ENCODE measurements at regions not wholly inside any gene's neighbourhood (a gene's known extent, or its start where the extent isn't known, plus 50 kb on each side); places are given as distances from the start of the nearest gene placed in this dataset.
"Not testable (repeated sequence)": the region's sequence is repeated elsewhere in the genome, so short reads cannot be mapped to it uniquely, and the experiment has no call there.

DNA sequence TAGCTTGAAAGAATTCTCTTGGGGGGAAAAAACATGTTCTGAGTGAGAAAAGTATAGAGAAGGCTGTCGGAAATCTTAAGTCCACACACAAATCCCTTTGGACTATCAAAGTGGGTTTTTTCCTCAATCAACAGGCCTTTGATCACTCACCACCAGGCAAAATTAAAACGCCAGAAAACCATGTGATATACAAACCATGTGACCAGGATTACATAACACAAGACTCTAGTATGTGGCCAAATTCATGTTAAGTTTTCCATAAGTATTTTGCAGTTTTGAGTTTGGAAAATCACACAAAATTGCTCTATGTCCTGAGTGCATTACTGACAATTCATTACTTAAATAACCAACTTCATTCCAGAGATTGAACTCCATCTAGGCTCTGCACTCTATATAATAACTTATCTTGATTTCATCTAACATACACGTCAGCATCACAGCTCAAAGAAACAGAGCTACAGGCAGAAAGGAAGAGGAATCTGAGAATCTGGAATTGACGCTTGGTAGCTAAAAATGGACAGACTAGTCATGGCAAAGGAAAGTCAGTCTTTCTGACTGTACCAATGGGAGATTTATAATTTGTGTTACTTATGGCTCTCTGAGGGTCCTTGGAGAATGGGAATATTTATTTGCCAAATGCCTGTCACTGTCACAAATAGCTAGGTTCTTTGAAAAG, 383.5 kb downstream of the SFMBT2 start:
- DNase-seq: no peak

DNA sequence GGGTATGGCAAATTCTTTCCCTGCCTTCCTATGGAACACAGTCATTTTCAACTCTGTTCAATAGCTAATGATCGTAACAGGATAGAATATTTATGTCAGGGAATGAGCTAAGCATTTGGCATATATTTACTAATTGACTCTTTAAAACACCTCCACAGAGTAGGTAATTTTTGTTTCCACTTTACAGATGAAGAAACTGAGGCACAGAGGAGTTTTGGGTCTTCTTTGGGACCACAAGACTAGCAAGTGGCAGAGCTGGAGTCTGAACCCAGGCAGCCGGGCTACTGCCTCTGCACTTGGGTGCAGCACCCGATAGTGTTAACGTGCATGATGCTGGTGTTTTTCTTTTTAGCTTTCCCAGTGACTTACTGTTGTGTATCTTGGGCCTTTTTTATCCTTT, 384.0 kb downstream of the SFMBT2 start:
- no peak for DNase-seq

DNA sequence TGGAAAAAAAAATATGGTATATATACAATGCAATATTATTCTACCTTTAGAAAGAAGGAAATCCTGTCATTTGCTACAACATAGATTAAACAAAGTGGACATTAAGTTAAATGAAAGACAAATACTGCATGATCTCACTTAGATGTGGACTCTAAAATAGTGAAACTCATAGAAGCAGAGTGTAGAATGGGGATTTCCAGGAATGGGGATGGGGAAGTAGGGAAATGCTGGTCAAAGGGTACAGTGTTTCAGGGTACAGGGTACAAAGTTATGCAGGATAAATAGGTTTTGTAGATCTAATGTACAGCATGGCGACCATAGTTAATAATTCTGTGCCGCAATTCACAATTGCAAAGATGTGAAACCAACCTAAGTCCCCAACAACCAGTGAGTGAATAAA, 385.5 kb downstream of the SFMBT2 start:
- DNase-seq: peak; percentile 59 to 79 (median 71)

DNA sequence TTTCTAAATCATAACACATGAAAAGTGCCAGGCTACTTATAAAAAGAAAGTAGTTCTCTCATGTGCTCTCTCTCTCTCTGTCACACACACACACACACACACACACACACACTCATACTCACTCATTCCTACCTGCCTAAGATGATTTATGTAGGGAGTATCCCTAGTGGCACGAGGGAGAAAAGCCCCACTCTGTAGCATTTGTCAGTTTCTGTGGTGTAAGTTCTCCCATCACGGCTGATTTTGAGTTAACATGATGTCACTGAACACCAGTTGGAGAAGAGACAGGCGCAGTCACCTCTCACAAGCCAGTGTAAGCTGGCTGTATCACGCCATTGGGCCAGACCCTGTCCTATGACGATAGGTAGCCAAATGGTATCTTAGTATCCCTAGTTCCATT, 395.4 kb downstream of the SFMBT2 start:
- DNase-seq: no peak

DNA sequence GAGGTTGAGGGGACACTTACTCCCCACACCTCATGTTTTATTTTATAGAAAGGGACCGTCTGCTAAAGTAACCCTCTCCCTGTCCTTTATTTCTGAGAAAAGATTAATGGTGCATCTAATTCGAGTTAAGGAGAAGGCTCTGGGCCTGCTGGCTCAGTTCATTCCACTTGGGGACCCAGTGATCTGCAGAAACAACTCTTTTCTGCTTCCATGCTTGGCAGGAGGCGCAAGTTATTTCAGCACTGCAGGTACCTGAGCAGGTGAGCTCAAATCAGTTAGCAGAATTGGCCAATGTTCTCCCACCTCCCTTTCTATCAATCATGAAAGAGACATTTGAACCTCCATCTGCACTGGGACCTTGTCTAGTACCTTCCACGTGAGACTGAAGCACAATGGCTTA, 396.1 kb downstream of the SFMBT2 start:
- DNase-seq: no peak

DNA sequence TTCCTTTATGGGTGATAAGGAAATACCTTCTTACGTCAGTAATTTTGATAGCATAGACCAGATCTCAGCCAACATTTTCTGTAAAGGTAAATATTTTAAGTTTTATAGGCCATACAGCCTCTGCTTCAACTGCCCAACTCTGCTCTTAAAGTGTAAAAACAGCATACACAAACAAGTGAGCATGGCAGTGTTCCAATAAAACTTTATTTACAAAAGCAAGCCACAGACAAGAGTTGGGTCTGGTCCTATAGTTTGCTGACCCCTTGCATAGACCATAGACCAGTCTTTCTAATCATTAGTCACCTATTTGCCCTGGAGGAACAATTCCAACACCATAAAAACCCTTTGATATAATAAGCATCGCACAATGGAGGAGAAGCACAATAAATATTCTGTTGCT, 398.8 kb downstream of the SFMBT2 start:
- DNase-seq: no peak

DNA sequence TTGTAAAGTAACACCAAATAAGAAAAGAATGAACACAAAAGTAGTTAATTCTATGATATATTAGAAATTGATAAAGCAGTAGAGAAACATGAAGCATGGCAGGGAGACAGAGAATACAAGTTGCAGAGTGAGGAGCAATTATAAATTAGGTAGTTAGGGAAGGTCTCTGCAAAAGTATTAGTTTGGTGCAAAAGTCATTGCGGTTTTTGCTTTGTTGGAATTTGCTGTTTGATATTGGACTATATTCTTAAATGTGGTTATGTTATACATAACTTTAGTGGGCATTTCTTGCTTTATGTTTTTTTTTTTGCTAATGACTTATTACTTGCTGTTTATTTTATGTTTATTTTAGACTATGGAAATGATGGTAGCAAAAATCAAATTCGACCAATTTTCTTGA, 402.2 kb downstream of the SFMBT2 start:
- no peak for DNase-seq

DNA sequence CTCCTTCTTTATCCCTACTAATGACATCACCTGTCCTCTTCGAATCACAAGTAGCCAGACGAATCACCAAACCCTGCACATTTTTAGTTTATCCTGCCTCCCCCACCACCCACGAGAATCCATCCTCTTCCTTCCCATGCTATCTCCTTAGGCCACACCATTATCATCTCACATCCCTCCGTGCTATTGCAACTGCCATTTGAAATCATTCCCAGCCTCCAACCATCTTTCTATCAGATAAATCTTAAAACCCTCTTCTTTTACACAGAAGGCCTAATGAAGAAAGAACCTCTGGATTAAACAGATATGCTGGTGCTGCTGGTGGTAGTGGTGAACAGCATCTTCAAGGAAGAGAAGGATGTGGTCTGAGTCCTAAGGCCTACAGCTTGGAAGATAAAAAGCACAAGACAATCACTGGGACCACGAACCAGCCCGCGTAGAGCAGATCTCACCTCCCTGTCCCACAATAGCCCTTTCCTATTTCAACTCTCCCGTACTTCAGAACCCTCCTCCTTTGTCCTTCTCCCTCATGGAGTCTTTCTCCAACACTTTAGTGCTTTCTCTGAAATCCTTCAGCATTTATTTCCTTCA, 403.1 kb downstream of the SFMBT2 start:
- DNase-seq: no peak

DNA sequence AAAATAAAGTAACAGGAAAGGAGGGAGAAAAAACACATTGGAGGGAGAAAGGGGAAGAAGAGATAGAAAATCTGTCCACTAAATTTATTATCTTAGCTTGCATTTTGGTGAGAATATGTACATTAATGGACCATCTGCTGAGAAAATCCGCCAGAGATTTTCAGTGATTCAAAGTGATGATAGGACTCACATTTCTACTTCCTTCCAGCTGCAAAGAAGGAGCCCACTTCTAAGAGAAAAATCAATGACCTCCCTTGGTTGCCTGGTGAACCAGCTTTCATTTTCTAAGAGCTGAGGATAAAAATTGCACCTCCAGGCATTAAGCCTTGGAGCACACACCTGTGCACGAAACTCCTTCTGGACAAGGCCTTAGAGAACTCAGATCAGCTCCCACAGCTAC, 404.3 kb downstream of the SFMBT2 start:
- DNase-seq: no peak

DNA sequence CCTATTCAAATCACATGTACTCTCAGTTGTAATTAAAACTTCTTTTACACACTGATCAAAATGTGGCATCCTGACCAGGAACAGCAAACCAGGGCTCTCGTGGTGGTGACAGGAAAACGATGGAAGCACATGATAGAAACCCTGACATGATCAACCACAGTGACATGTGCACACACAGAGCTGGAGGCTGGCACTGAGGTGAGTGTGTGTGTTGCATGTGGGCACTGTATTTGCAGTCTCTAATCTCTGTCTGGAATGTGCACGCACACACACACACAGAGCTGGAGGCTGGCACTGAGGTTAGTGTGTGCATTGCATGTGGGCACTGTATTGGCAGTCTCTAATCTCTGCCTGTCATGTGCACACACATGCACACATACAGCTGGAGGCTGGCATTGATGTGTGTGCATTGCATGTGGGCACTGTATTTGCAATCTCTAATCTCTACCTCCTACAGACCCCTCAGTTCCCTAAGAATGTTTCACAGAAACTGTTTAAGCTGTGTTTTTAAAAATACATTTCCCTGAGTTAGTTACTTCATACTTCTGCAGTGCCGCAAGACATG, 406.9 kb downstream of the SFMBT2 start:
- DNase-seq: no peak

DNA sequence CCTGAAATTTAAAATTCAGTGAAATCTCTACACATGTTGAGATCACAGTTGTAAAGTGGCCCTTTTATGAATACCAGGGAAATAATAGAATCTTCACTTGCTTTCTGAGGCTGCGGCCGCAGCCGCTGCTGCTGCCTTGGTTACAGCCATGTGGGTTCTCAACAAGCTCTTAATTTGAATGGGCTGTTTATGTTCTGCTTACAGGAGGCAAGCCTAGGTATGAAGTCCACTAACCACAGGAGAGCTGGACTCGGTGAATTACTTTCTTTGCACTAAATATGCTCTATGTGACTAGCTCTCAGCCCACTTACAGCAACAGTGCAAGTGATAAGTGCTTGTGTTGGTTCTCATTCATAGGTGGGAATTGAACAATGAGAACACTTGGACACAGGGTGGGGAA, 410.8 kb downstream of the SFMBT2 start:
- DNase-seq: no peak

DNA sequence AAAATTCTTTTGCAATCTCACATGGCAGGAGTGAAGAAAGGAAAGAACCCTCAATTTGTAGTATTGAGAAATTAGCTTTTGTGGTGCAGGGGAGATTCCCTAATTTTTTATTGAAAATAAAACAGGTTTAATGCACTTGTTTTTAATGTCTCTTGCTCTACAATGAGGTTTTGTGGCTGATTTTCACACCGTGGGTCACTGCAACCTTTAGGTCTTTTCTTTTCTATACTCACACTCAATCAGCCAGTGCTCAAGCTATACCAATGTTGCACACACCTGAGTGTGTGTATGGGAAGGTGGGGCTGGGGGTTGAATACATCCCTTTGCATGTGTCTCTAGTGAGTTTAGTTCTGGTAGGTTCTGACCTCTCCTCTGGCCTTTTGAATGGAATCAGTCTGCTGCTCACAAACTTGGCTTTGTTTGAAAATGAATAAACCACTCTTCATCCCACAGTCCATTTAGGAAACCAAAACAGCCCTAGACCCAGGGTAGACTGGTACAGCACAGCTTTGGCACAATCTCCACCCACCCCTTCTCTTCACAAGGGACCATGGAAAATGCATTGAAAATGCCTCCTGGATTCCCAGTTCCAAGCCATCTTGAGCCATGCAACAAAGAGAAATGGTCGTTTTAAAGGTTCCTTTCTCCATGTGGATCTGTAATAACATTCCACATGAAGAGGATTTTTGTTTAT, 411.5 kb downstream of the SFMBT2 start:
- no peak for DNase-seq

DNA sequence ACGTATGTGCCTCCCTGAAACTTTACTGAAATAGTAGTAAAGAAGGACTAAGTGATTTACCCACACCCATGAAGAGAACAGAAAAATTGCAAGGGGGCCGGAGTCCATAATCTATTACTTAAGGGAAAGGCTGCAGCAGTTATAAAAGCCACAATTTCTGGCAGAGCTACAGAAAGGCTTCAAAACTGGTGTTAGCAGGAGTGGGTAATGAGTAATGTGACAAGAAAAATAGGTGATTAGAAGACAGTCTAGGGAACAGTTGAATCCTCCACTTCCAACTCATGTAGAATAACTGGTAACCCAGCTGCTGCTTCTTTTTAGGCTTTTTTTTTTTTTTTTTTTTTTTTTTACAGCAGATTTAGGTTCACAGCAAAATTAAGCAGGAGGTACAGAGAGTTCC, 413.3 kb downstream of the SFMBT2 start:
- DNase-seq: no peak

DNA sequence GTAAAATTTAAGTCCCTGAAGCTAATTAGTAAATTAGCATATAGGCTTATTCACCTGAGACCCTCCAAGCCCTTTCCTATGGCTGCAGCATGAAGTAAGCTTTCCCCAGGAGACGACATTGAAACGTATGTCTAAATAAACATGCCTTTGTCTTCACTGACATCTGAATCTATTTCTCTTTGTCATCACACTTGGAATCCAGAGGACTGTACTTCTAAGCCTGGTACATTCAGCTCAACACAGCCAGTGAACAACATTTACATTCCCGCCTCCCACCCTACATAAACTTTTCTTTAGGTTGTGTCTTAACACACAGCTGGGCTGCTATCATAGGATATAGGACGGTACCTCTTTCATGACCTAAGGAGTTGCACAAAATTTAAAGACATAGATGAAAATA, 414.4 kb downstream of the SFMBT2 start:
- DNase-seq: no peak

DNA sequence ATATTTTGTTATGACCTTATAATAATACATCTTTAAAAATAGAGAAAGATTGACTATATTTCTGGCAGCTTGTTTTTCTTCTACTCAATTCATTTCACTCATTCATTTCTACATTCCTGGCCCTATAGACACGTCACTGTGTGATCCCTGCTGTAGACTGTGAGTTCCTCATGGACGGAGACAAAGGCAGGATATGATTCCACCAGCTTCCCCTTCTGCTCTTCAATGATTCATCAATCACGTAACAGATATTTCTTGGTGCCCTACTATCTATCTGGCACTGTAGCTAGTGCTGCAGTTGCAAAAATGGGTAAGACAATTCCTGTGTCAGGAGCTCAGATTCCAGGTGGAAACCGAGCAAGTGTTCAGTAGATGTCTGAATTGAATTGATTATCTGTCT, 415.0 kb downstream of the SFMBT2 start:
- DNase-seq: peak; percentile 75 to 89 (median 87)

DNA sequence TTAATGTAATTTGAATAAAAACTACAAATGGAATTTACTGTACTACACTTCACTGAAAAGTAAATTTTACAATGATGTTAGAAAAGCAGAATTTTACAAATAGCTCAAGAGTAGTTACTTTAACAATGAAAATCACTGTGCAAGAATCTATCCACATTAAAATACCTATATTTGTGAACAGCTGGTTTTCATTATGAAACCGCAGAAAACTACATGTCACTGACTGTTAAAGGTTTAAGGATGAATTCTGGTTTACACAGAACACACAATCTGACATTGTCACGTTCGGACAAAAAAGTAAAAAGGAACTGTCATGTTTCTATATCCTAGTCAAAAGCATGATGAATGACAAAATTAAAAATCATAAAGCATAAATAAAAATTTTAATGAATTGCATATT, 415.3 kb upstream of the PRKCQ start:
- no peak for DNase-seq

DNA sequence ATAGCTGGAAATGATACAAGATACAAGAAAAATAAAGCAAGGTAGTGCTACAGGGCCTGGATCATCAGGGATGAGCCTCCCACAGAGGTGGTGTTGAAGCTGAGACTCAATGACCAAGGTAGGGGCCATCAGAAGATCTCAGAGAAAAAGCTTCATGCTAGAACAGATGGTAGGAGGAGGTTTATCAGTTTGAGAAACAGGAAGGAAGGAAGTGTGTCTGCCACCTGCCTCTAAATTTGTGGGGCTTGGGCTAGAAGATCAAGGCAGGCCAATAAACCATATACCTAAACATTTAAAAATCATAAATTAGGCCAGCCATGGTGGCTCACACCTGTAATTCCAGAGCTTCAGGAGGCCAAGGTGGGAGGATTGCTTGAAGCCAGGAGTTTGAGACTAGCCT, 410.8 kb upstream of the PRKCQ start:
- no peak for DNase-seq

DNA sequence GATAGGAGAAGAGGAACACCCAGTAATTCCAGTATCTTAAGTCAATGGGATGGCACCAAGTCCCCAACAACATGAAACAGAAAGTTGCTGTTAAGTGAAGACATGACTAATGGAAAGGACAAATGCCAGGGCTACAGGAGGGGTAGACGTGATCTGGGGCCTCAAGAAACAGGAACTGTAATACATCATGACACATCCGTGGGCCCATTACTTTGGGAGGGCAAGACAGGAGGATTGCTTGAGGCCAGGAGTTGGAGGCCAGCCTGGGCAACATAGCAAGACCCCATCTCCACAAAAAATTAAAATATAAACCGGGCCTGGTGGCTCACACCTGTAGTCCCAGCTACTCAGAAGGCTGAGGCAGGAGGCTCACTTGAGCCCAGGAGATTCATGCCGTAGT, 408.6 kb upstream of the PRKCQ start:
- peak; percentile 79 to 88 (median 79) for DNase-seq

DNA sequence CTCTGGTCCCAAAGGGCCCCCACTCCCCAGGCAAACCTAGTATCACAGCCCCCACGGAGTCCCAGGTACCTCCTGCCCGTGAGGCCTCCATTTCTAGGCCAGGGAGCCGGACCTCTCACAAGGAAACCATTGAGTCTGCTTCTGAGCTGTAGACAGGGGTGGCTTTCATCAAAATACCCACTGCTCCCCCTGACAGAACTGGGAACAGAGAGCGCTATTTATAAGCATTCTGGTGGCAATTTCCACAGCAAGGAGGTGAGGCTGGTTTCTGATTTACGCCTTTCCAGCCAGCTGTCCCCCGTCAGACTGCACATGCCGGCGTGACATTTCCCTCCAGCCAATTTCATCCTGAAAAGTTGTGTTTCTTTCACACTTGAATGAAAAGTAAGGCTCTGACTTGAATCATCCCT, 407.5 kb upstream of the PRKCQ start:
- no peak for DNase-seq

DNA sequence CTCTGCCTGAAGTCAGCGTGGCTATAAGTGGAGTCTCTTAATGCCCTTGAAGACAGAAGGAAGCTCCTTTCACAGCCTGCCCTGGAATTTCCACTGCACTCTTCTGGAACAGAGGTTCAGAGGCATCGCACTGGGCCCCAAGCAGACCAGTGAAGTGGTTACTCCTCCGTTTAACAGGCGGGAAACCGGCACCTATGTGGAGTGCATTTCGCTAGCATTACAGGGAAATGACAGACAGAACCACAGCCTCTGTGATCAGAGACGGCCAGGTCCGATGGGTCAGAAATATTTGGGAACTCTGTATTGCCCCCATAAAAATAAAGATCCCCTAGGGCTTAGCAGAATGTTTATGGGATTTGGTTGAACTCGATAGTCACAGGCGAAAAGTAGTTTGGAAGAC, 406.9 kb upstream of the PRKCQ start:
- DNase-seq: no peak

DNA sequence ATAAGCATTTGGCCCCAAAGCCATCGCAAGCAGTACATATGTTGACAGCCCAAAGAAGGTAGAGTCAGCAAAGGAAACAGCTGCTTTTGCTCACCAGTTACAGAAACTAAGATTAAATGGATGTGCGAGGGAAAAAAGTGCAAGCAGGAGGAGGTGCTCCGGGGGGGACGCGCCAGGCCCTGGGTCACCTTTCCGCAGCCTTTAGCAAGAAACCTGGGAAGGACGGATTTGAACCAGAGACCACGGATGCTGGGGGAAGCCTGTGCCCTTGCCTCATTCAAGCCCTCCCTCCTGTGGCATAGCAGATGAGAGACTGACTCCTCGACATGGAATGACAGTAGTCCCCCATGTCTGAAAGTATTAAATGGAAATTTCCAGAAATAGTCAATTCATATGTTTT, 405.6 kb upstream of the PRKCQ start:
- no peak for DNase-seq

DNA sequence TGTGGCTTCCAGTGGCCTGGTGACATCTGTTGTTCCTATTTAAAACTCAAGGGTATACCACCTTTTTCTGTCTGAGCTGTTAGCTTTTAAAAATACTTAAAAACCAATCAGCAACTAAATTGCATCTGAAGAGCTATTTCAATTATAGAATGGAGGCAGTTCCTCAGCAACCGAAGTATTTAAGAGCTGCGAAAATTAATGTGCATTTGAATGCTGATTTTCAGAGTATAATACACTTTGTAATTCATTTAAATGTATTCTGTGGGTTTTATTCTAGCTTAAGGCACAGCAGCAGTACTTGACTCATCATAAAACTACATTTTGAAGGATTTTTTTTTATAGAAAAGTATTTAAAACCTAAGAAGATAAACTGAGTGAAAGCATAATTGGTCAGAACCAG, 404.9 kb upstream of the PRKCQ start:
- DNase-seq: no peak

DNA sequence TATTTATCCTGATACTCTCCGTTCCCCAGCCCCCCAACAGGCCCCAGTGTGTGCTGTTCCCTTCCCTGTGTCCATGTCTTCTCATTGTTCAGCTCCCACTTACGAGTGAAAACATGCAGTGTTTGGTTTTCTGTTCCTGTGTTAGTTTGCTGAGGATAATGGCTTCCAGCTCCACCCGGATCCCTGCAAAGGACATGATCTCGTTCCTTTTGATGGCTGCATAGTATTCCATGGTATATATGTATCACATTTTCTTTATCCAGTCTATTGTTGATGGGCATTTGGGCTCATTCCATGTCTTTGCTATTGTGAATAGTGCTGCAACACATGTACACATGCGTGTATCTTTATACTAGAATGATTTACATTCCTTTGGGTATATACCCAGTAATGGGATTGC, 403.9 kb upstream of the PRKCQ start:
- not testable (repeated sequence) for DNase-seq

DNA sequence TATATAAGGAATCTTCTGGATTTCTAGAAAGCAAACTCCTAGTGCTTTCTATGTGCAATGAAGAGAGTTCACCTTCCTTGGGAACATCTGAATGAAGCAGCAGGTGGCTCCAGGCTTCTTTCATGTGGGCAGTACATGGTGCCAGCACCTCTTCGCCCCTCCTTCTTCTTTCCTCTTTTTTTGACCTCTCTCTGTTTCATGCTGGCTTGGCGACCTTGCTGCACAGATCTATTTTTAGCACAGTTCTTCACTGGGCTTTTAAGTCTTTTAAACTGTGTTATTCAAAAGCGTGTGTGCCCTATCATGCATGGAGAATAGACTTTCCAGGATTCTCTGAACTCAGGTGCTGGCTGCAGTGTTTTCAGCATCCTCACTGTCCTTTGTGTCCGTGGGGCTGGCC, 400.3 kb upstream of the PRKCQ start:
- DNase-seq: no peak
